ENCODE measurements at regions not wholly inside any gene's neighbourhood (a gene's known extent, or its start where the extent isn't known, plus 50 kb on each side); places are given as distances from the start of the nearest gene placed in this dataset.
A peak's percentile ranks its signal among the peaks of the same experiment; 100 is the strongest.

DNA sequence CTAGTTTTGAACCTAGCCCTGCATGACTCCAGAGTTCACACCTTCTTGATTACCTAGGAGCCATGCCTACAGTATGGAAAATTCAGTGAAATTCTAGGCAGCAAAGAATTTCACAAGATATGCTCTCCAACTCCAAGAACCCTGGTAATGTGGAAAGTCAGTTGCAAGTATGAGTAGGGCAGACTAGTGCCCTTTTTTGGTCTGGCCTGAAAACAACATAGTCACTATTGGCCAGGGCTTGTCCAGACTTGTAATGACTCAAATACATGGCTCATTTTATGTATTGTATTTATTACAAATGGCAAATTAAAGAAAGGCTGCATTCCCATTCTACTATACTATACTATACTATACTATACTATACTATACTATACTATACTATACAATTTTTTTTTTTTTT lies 160.4 kb downstream of the ESM1 start:
- no peaks in the 10 kb centered on the region for H3K9me3 ChIP-seq (ENCODE audit: control extremely low read depth in 1 of 5, control insufficient read depth in 4 of 5, insufficient read depth in 2 of 5, low read depth in 1 of 5, low read length in 4 of 5)
- ChIA-PET CTCF (no interaction called here), POLR2A (interaction anchor here (0.6 kb wide), 1 partner anchor 39 kb away, joined by 4 read pairs; no protein-coding TSS in a partner anchor)
- H3K27ac ChIP-seq (ENCODE audit: insufficient read depth in 1 of 2, low read depth in 1 of 2, low read length in 2 of 2, poor library complexity in 1 of 2, severe bottlenecking in 2 of 2), result no peak overlapping the region
- H3K36me3 ChIP-seq (ENCODE audit: control insufficient read depth in 4 of 4, insufficient read depth in 4 of 4, low read length in 3 of 4), result no peaks in the 10 kb centered on the region
- H3K4me3 ChIP-seq (ENCODE audit: control insufficient read depth in 1 of 7, extremely low read depth in 1 of 7, insufficient read depth in 4 of 7, low read depth in 2 of 7, low read length in 6 of 7), result no peak overlapping the region
- no peak for DNase-seq
- no peaks in the 10 kb centered on the region for H3K4me1 ChIP-seq (ENCODE audit: control extremely low read depth in 1 of 4, control insufficient read depth in 4 of 4, insufficient read depth in 4 of 4, low read length in 3 of 4)
- no peaks in the 10 kb centered on the region for H3K27me3 ChIP-seq (replicated peaks in 2 of 5; ENCODE audit: control insufficient read depth in 4 of 5, insufficient read depth in 5 of 5, low read length in 4 of 5)

DNA sequence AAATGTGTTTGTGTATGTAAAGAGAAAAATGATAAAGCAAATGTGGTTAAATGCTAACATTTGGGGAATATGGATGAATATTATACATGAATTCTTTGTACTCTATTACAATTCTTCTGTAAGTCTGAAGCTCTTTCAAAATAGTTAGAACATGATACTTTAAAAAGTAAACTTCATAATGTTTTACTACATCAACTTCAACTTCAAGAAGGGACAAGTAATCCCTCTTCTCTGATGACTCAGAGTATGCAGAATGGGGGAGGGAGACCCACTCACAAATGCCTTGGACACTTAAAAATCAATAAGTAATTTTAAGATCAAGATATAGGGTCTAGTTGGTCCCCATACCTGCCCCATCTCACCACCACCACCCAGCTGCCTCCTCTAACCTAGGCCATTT lies 162.4 kb downstream of the ESM1 start:
- DNase-seq, result no peak
- no peaks in the 10 kb centered on the region for H3K9me3 ChIP-seq (ENCODE audit: control extremely low read depth in 1 of 5, control insufficient read depth in 4 of 5, insufficient read depth in 2 of 5, low read depth in 1 of 5, low read length in 4 of 5)
- H3K36me3 ChIP-seq (ENCODE audit: control insufficient read depth in 4 of 4, insufficient read depth in 4 of 4, low read length in 3 of 4), result no peaks in the 10 kb centered on the region
- ChIA-PET POLR2A (no interaction called here), CTCF (no interaction called here)
- H3K27me3 ChIP-seq (replicated peaks in 2 of 5; ENCODE audit: control insufficient read depth in 4 of 5, insufficient read depth in 5 of 5, low read length in 4 of 5), result no peaks in the 10 kb centered on the region
- H3K27ac ChIP-seq (ENCODE audit: insufficient read depth in 1 of 2, low read depth in 1 of 2, low read length in 2 of 2, poor library complexity in 1 of 2, severe bottlenecking in 2 of 2), result no peak overlapping the region
- H3K4me1 ChIP-seq (ENCODE audit: control extremely low read depth in 1 of 4, control insufficient read depth in 4 of 4, insufficient read depth in 4 of 4, low read length in 3 of 4), result no peaks in the 10 kb centered on the region
- no peak overlapping the region for H3K4me3 ChIP-seq (ENCODE audit: control insufficient read depth in 1 of 7, extremely low read depth in 1 of 7, insufficient read depth in 4 of 7, low read depth in 2 of 7, low read length in 6 of 7)

DNA sequence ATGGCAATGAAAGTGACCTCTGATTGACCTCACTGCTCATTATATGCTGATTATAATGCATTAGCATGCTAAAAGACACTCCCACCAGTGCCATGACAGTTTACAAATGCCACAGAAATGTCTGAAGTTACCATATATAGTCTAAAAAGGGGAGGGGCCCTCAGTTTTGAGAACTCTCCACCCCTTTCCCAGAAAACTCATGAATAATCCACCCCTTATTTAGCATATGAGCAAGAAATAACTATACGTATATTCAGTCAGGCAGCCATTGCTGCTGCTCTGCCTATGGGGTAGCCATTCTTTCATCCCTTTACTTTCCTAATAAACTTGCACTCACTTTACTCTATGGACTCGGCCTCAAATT lies 163.1 kb downstream of the ESM1 start:
- Histone ChIP-seq H3K27ac (ENCODE audit: insufficient read depth in 1 of 2, low read depth in 1 of 2, low read length in 2 of 2, poor library complexity in 1 of 2, severe bottlenecking in 2 of 2) (no peak overlapping the region), H3K9me3 (ENCODE audit: control extremely low read depth in 1 of 5, control insufficient read depth in 4 of 5, insufficient read depth in 2 of 5, low read depth in 1 of 5, low read length in 4 of 5) (no peaks in the 10 kb centered on the region), H3K27me3 (replicated peaks in 2 of 5; ENCODE audit: control insufficient read depth in 4 of 5, insufficient read depth in 5 of 5, low read length in 4 of 5) (no peaks in the 10 kb centered on the region), H3K4me3 (ENCODE audit: control insufficient read depth in 1 of 7, extremely low read depth in 1 of 7, insufficient read depth in 4 of 7, low read depth in 2 of 7, low read length in 6 of 7) (no peak overlapping the region), H3K36me3 (ENCODE audit: control insufficient read depth in 4 of 4, insufficient read depth in 4 of 4, low read length in 3 of 4) (no peaks in the 10 kb centered on the region), H3K4me1 (ENCODE audit: control extremely low read depth in 1 of 4, control insufficient read depth in 4 of 4, insufficient read depth in 4 of 4, low read length in 3 of 4) (no peaks in the 10 kb centered on the region)
- POLR2A ChIA-PET, result no interaction called here
- 100% methylated on average over 1 of the region's 2 CpGs for WGBS (ENCODE audit: insufficient coverage)
- no peak for DNase-seq
- CTCF ChIA-PET, result interaction anchor here (1.5 kb wide), 1 partner anchor 8 kb away, joined by 3 read pairs; no protein-coding TSS in a partner anchor

DNA sequence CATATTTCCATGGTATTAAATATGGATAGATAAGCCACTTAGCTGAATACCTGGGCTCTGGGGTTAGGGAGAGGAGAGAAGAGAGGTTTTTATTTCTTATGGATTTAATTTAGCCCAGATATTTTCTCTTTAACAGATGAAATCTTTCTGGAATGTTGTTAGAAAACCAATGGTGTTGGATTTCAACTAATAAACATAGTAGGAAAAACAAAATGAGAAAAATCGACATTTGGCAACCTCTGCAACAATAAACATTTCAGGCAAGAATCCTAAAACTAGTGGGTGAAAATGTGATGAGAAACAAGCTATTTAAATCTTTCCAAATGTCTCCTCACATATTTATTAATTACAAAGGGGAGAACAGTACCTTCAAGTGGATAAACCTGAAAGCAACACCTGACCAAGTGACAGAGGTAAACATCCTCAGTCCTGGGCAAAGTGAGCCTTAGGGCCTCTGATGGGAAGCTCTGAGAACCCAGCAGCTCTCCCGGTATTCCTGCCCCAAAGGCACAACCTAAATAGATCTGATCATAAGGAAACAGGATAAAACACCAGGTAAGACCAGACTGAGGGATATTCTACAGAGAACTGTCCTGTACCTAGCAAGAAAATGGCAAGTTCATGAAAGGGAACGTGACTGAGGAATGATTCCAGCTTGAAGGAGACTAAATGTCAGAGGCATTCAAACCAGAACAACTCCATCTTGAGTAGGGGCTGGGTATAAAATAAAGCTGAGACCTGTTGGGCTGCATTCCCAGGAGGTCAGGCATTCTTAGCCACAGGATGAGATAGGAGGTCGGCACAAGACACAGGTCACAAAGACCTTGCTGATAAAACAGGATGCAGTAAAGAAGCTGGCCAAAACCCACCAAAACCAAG lies 163.7 kb downstream of the ESM1 start:
- Histone ChIP-seq H3K36me3 (ENCODE audit: control insufficient read depth in 4 of 4, insufficient read depth in 4 of 4, low read length in 3 of 4) (no peaks in the 10 kb centered on the region), H3K4me1 (ENCODE audit: control extremely low read depth in 1 of 4, control insufficient read depth in 4 of 4, insufficient read depth in 4 of 4, low read length in 3 of 4) (no peaks in the 10 kb centered on the region), H3K27me3 (replicated peaks in 2 of 5; ENCODE audit: control insufficient read depth in 4 of 5, insufficient read depth in 5 of 5, low read length in 4 of 5) (no peaks in the 10 kb centered on the region), H3K4me3 (ENCODE audit: control insufficient read depth in 1 of 7, extremely low read depth in 1 of 7, insufficient read depth in 4 of 7, low read depth in 2 of 7, low read length in 6 of 7) (no peak overlapping the region), H3K9me3 (ENCODE audit: control extremely low read depth in 1 of 5, control insufficient read depth in 4 of 5, insufficient read depth in 2 of 5, low read depth in 1 of 5, low read length in 4 of 5) (no peaks in the 10 kb centered on the region), H3K27ac (ENCODE audit: insufficient read depth in 1 of 2, low read depth in 1 of 2, low read length in 2 of 2, poor library complexity in 1 of 2, severe bottlenecking in 2 of 2) (no peak overlapping the region)
- CTCF ChIA-PET, result interaction anchor here (1.3 to 1.7 kb wide), 3 partner anchors 9 to 13 kb away, joined by 3 to 4 read pairs (median 3); no protein-coding TSS in a partner anchor
- POLR2A ChIA-PET, result no interaction called here
- no peak for DNase-seq
- 93% methylated on average over 3 of the region's 4 CpGs for WGBS (ENCODE audit: insufficient coverage)

DNA sequence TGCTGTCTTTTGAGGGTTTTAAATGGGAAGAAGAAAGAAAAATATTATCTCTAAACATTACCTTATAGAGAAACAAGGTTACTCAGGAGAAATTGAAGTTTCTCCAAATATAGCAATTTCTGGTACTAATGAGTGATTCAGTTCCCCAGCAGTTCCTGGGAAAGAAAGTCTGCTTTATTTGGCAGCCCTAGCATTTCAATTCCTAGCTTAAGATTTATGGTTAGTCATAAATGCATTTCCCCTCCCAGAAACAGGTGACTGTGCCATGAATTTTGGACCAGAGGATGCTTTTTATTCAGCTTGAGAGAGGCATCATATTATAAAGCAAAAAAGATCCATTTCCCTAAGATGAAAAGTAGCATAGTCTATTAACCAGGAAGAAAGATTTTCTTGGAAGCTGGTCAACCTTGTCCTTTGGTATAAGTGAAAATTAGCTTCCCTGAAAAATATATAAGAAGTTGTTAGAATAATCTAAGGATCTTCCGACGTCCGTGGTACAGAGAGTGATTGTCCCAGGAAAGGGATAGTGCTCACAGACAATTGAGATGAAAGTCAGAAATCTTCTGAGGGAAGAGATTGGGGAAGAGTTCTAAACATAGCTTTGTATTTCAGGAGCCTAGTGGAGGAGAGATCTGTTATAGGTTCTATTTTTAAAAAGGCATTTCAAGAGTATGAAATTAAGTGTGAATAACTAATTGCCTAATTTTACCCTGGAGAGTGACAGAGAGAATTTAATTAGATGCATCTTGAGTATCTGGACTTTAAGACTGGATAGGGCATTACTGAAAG lies 164.9 kb downstream of the ESM1 start:
- no peak for DNase-seq
- Histone ChIP-seq H3K36me3 (ENCODE audit: control insufficient read depth in 4 of 4, insufficient read depth in 4 of 4, low read length in 3 of 4) (no peaks in the 10 kb centered on the region), H3K27me3 (replicated peaks in 2 of 5; ENCODE audit: control insufficient read depth in 4 of 5, insufficient read depth in 5 of 5, low read length in 4 of 5) (no peaks in the 10 kb centered on the region), H3K4me3 (ENCODE audit: control insufficient read depth in 1 of 7, extremely low read depth in 1 of 7, insufficient read depth in 4 of 7, low read depth in 2 of 7, low read length in 6 of 7) (no peak overlapping the region), H3K27ac (ENCODE audit: insufficient read depth in 1 of 2, low read depth in 1 of 2, low read length in 2 of 2, poor library complexity in 1 of 2, severe bottlenecking in 2 of 2) (no peak overlapping the region), H3K9me3 (ENCODE audit: control extremely low read depth in 1 of 5, control insufficient read depth in 4 of 5, insufficient read depth in 2 of 5, low read depth in 1 of 5, low read length in 4 of 5) (no peaks in the 10 kb centered on the region), H3K4me1 (ENCODE audit: control extremely low read depth in 1 of 4, control insufficient read depth in 4 of 4, insufficient read depth in 4 of 4, low read length in 3 of 4) (no peaks in the 10 kb centered on the region)
- 96% methylated on average over 3 of the region's 3 CpGs for WGBS (ENCODE audit: insufficient coverage)
- CTCF ChIA-PET, result interaction anchor here (1.3 to 1.7 kb wide), 2 partner anchors 9 to 14 kb away, joined by 3 to 4 read pairs; no protein-coding TSS in a partner anchor
- POLR2A ChIA-PET, result interaction anchor here (0.6 kb wide), 1 partner anchor 347 kb away, joined by 3 read pairs; no protein-coding TSS in a partner anchor

DNA sequence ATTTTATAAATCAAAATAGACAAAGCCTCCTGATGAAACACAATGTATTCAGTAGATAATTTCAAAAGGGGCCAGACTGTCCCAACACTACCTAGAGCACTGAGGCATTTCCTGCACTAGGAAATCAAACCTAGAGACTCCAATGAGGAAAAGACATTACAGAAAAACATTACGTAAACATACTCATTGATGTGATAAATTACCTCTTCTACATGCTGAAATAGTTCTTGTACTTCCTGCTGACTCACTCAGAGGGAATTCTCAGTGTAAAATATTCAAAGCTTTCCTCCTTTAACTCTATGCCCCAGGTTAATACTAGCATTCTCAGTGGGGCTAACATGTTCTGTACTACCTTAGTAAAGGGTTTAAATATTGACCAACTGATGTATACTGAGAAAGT lies 178.0 kb downstream of the ESM1 start:
- peak in 1 of 3 donors; percentile 10 for DNase-seq
- H3K36me3 ChIP-seq (ENCODE audit: control insufficient read depth in 4 of 4, insufficient read depth in 4 of 4, low read length in 3 of 4), result no peaks in the 10 kb centered on the region
- peaks cover 0 to 3% (median 0%) of the 10 kb centered on the region in 5 experiments for H3K9me3 ChIP-seq (ENCODE audit: control extremely low read depth in 1 of 5, control insufficient read depth in 4 of 5, insufficient read depth in 2 of 5, low read depth in 1 of 5, low read length in 4 of 5)
- POLR2A ChIA-PET, result no interaction called here
- H3K27me3 ChIP-seq (replicated peaks in 2 of 5; ENCODE audit: control insufficient read depth in 4 of 5, insufficient read depth in 5 of 5, low read length in 4 of 5), result no peaks in the 10 kb centered on the region
- CTCF ChIA-PET, result no interaction called here
- H3K4me1 ChIP-seq (ENCODE audit: control extremely low read depth in 1 of 4, control insufficient read depth in 4 of 4, insufficient read depth in 4 of 4, low read length in 3 of 4), result no peaks in the 10 kb centered on the region
- no CpG with 5 or more reads among the region's 1 CpG for WGBS (ENCODE audit: insufficient coverage)
- no peak overlapping the region for H3K27ac ChIP-seq (ENCODE audit: insufficient read depth in 1 of 2, low read depth in 1 of 2, low read length in 2 of 2, poor library complexity in 1 of 2, severe bottlenecking in 2 of 2)
- no peak overlapping the region for H3K4me3 ChIP-seq (ENCODE audit: control insufficient read depth in 1 of 7, extremely low read depth in 1 of 7, insufficient read depth in 4 of 7, low read depth in 2 of 7, low read length in 6 of 7)

DNA sequence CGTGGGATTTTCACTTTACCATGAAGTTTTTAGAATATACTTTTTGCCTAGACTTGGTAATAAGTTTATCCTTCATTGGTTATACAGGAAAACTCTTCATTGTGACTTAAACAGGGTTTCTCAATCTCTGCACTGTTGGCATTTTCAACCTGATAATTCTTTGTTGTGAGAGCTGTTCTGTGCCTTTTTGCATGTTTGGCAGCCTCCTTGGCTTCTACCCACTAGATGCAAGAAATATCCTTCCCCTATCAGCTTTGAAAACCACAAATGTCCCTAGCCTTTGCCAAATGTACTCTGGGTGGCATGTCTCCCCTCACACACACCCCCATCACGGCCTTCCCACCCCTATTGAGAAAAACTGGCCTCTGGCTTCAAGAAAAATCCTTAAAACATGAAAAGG lies 180.9 kb downstream of the ESM1 start:
- no peak overlapping the region for H3K4me3 ChIP-seq (ENCODE audit: control insufficient read depth in 1 of 7, extremely low read depth in 1 of 7, insufficient read depth in 4 of 7, low read depth in 2 of 7, low read length in 6 of 7)
- peaks cover 0 to 3% (median 0%) of the 10 kb centered on the region in 5 experiments for H3K9me3 ChIP-seq (ENCODE audit: control extremely low read depth in 1 of 5, control insufficient read depth in 4 of 5, insufficient read depth in 2 of 5, low read depth in 1 of 5, low read length in 4 of 5)
- ChIA-PET POLR2A (no interaction called here), CTCF (no interaction called here)
- H3K4me1 ChIP-seq (ENCODE audit: control extremely low read depth in 1 of 4, control insufficient read depth in 4 of 4, insufficient read depth in 4 of 4, low read length in 3 of 4), result no peaks in the 10 kb centered on the region
- no peaks in the 10 kb centered on the region for H3K36me3 ChIP-seq (ENCODE audit: control insufficient read depth in 4 of 4, insufficient read depth in 4 of 4, low read length in 3 of 4)
- WGBS (ENCODE audit: insufficient coverage), result no CpG with 5 or more reads among the region's 2 CpGs
- no peaks in the 10 kb centered on the region for H3K27me3 ChIP-seq (replicated peaks in 2 of 5; ENCODE audit: control insufficient read depth in 4 of 5, insufficient read depth in 5 of 5, low read length in 4 of 5)
- no peak overlapping the region for H3K27ac ChIP-seq (ENCODE audit: insufficient read depth in 1 of 2, low read depth in 1 of 2, low read length in 2 of 2, poor library complexity in 1 of 2, severe bottlenecking in 2 of 2)
- no peak for DNase-seq
